GM18502 (cell line): ENCODE measurements at regions not wholly inside any gene's neighbourhood (a gene's known extent, or its start where the extent isn't known, plus 50 kb on each side); places are given as distances from the start of the nearest gene placed in this dataset.
"Not testable (repeated sequence)": the region's sequence is repeated elsewhere in the genome, so short reads cannot be mapped to it uniquely, and the experiment has no call there.

Source experiments
- ATAC-seq: cut with Tn5 transposase; IDR thresholded peaks from one replicate; pipeline ENCODE4 v1.9.1; 2021; ENCODE audit warnings: mild to moderate bottlenecking; ENCODE audit not compliant: unreplicated experiment, poor library complexity

DNA sequence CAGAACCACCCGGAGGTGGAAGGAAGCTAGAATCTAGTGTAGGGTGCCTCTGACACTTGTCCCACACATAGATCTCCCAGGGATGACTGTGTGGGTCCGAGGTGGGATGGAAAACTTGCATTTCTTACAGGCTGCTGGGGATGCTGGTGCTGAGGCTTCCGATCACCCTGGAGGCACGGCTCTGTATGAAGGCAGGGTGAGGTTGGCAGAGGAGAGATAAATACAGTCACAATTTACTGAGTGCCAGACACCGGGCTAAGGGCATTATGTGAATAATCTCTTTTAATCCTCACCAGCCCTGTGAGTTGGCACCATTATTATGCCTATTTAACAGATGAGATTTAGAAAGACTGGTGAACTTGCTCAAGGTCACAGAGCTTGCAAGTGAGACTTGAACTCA lies 250.2 kb upstream of the RREB1 start:
- no peak for ATAC-seq

DNA sequence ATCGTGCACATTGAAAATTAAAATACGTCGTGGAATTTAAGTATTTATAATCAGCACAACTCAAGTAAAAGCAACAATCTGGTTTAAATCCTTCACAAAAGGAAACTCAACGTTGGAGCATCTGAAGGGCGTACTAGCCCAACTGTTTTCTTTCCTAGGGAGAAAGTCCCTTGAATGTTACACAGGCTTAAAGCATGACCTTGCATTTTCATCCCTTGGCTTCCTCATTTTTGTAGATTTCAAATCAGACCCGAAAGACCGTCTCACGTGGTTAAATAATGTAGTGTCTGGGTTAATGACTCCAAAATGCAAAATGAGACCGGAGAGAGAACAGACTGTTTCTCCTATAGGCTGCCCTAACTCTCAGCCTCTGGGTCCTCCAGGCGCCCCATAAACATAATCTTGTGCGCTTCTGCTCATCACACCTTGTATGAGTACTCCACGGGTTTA lies 249.2 kb upstream of the RREB1 start:
- ATAC-seq, result no peak

DNA sequence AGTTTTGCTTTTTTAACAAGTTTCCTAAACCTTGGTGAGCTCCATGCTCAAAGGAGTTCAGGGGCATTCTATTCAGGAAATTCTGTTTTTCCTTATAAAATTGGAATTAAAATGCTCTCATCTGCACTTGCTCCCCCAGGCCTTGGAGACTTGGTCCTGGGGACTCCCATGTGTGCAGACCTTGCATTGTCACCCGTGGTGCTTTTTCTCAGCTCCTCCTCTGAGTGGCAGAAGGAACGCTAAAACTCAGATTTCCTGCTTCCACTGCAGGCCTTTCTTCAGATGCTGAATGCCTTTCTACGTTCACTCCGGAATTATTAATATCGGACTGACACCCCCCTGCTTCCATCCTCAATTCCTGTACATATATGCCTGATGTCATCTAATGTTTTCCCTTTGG lies 248.7 kb upstream of the RREB1 start:
- no peak for ATAC-seq

DNA sequence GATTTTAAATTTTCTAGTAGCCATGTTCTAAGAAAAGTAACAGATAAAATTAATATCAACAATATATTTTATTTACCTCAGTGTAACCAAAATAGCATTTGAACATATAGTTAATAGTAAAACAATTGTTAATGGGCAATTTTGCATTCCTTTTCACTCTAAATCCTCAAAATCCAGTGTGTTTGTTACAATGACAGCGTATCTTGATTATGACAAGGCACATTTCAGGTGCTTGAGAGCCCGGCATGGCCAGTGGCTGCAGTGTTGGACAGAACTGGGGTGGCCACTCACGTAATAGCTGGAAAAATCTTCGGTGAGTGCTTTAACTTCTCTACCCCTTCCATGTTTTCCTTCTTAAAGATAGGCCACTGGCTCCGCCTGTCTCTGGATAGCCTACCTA lies 248.0 kb upstream of the RREB1 start:
- no peak for ATAC-seq

DNA sequence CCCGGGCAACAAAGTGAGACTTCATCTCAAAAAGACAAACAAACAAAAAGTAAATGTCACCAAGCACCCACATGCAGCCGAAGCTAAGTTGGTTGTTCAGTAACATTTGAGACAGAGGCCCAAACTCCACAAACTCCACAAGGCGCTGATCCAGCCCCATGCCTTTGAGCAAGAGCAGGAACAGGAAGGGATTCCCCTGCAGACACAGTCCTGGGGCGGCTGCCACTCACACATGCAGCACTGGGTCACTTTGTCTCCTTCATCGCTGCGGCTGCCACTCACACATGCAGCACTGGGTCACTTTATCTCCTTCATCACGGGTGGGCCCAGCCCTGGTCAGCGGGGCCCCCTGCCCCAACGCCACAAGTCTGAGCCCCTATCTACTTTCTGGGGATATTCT lies 246.9 kb upstream of the RREB1 start:
- ATAC-seq, result no peak

DNA sequence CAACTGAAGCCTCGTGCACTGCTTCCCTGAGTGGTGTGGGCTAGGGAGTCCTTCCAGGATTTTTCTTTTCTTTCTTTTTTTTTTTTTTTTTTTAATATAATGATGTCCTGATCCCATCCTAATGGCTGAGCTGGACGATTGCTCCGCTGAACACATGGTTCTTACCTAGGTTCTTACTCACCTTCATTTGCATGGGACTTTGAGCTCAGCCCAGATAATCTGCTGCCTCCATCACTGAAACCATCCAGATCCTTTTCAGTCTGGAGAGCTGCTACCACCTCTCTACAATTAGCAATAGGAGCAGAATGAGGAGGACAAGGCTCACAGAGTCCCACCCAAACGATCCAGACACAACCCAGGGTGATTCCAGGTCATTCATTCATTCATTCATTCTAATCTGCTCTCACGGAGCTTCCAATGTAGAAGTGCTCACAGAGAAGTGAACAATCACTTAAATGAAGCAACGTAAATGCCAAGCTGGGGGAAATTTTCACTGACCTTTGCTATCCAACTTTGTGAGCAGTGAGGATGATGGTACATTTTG lies 246.3 kb upstream of the RREB1 start:
- ATAC-seq, result no peak

DNA sequence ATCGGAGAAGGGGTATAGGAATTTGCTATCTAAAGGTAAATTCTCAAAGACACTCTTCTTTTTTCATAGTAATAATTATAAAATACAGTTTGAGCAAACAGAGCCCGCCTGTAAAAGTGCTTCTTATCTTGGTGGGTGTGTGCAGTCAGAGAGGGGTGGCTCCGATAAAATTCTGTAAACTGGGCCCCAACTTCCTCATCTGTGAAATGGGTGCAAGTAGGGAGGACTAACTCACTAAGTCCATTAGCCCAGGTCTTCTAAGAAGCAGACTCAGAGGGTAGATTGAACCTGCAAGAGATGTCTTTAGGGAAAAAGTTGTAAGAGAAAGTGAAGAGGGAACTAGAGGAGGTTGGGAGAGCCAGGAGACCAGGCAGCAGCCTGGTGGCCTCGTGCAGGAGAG lies 245.8 kb upstream of the RREB1 start:
- ATAC-seq, result no peak

DNA sequence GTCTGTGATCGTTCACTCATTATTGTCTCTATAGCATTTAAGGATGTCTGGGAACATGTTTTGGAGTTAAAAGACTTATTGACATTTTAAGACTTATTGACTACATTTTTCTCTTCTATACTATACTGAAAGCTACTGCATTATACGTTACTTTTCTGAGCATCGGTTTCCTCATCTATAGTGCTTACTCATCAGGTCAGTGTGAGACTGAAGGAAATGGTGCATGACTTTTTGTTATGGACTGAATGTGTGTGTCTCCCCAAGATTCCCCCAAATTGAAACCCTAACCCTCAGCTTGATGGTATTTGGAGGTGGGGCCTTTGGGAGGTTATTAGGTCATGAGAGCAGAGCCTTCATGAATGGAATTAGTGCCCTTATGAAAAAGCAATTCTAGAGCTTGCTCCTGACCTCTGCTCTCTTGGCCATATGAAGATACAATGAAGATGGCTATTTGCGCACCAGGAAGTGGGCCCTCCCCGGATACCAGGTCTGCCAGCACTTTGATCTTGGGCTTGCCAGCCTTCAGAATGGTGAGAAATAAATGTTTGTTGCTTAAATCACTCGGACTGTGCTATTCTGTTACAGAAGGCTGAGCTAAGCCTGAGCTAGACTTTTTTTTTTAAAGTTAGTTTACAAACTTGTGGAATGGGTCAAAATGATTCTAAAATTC lies 243.7 kb upstream of the RREB1 start:
- no peak for ATAC-seq

DNA sequence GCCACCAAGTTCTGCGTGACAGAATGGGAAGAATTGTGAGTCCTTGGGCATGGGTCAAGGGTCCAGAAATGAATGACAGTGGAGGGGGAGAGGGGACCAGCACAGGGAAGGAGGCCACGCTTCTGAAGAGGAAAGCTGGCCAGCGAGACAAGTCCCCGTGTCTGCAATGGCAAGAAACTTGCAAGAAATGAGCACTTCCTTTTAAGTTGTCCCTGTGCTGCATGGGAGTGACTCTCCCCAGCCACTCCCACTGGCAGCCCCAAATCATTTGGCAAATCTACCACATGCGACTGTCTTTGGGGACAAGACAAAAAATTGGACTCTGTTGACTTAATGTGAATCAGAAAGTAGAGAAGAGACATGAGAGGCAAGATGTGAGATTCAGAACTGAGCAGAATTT lies 242.2 kb upstream of the RREB1 start:
- no peak for ATAC-seq

DNA sequence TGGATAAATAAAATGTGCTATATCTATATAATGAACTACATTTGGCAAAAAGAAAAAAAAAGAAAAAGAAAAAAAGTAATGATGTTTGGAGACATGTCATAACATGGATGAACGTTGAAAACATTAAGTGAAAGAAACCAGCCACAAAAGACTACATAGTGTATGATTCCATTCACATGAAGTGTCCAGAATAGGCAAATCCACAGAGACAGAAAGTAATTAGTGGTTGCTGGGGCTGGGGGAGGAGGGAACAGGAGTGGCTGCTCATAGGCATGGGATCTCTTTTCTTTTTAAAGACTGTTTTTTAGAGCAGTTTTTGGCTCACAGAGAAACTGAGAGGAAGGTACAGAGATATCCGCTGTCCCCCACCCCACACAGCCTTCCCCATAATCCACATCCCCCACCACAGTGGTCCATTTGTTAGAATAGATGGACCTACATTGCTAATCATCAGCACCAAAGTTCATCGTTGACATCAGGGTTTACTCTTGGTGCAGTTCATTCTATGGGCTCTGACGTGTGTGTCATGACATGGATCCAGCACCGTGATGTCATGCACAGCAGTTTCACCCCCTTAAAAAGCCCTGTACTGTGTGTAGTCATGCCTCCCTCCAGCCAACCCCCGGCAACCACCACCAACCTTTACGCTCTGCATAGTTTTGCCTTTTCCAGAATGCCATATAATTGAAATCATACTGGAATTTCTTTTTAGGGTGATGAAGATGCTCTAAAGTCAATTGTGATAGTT lies 240.9 kb upstream of the RREB1 start:
- no peak for ATAC-seq

DNA sequence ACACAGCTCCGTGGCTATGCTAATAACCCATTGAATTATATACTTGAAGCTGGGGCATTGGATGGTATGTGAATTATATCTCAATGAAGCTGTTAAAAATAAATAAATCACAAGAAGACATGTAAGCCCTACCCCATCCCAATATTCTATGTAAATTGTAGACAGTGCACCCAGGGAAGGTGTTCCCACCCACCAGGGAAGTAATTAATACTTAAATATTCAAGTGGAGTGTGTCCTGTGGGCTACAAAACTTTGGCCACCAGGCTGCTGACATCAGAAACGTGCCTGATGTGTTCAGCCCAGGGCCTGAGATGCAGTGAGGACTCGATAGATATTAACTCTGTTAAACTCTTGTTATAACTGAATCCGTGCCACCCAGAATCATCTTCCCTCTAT lies 240.4 kb upstream of the RREB1 start:
- ATAC-seq, result no peak

DNA sequence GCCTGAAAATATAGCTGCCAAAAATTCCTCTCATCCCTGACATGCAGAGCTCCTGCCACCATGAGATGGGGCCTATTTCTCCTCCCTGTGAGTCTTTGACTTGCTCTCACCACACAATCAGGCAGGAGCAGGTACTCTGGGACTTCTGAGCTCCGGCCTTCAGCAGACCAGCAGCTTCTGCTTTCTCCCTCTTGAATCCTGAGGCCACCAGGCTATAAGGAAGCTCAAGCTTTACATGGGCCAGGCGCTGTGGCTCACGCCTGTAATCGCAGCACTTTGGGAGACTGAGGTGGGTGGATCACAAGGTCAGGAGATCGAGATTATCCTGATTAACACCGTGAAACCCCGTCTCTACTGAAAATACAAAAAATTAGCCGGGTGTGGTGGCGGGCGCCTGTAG lies 238.7 kb upstream of the RREB1 start:
- no peak for ATAC-seq

DNA sequence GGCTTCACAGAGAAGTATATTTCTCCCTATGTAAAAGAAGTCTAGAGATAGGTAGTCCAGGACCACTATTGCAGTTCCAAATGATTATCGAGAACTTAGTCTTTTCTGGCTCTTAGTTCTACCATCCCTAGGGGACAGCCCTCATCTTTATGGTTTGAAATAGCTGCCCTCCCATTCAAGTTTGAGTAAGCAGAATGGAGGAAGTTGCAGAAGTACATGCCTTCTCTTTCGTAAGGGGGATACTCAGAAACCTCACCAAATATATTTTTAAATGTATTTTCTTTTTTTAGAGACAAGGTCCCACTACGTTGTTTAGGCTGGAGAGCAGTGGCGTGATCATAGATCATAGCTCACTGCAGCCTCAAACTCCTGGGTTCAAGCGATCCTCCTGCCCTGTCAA lies 236.8 kb upstream of the RREB1 start:
- ATAC-seq, result no peak

DNA sequence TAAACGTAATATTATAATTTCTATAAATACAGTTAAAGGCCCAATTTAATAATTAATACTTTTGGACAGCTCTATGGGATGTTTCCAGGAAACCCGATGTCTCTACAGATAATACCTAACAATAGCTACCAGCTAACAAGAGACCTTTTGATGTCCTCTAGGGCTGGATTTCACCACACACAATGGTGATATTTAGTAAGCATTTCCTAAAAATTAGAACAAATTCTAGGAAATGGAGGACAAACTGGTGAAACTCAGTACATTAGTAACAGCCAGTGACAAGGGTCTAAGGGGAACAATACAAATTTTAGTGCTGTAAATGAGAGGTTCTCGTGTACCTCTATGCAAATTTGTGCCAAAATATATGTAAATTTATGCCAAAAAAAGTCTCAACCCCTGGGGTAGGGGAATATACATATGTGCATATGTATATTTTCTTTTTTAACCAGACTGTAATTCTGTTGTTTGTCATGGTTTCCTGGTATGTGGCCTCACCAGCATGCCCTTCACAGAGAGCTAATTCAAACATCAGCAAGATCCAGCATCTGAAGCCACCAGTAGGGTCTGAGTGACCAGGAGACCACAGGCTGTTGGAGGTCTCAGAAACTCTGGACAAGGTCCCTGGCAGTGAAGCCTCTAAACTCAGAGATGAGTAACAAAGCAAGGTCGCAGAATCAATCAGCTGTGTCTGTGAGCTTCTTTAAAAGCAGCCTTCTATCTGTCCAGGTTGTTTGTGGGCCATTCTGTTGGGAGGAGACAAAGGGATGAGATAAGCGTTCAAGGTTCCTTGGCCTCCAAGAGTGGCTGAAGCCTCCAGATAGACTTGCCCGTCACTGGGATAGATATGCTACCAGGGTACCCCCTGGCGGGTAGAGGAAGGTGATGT lies 235.1 kb upstream of the RREB1 start:
- no peak for ATAC-seq

DNA sequence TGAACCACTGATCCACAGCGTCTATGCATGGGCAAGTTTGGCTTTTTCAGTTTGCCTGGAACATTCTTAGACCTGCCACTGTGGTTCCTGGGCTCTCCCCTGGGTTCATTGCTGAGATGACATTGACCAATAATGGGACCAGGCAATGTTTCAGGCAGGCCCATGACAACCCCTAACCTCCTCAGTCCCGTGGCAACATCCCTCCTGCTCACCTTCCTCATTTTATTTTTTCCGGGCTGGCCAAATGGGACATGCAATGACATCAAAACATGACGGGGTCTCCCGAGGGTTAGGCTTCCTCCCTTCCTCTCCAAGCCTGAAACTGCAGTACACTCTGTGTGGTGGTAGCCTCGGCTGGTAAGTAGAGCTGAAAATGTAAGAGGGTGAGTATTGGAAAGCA lies 234.0 kb upstream of the RREB1 start:
- ATAC-seq, result no peak

DNA sequence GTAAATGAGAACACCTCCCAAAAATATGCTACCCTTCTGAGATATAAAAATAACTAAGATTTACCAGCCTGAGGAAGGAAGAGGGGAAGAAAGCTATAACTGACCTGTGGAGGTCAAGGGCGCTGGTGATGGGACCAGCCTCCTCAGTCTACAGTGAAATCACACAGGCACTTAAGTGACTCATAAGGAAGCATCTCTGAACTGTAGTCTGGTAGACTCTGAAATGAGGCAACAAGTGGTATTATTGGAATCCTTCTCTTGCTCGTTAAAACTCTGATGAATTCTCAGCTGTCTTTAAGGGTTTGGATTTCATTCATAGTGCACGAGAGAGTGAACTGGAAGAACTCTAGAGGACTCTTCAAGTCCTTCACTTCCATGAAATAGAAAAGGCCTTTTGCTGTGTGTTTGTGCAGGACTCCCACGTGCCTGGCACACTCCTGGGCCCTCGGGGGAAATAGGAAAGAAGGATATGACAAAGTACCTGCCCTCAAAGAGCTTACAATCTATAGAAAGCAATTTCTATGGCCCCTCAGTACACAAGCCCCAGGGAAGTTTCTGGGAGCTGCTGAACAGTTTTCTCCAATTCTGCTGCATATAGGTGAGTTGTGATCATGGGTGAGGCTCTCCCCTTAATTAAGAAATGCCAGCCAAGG lies 231.8 kb upstream of the RREB1 start:
- ATAC-seq, result no peak

DNA sequence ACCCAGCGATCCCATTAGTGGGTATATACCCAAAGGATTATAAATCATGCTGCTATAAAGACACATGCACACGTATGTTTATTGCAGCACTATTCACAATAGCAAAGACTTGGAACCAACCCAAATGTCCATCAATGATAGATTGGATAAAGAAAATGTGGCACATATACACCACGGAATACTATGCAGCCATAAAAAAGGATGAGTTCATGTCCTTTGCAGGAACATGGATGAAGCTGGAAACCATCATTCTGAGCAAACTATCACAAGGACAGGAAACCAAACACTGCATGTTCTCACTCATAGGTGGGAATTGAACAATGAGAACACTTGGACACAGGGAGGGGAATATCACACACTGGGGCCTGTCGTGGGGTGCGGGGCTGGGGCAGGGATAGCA lies 230.0 kb upstream of the RREB1 start:
- not testable (repeated sequence) for ATAC-seq

DNA sequence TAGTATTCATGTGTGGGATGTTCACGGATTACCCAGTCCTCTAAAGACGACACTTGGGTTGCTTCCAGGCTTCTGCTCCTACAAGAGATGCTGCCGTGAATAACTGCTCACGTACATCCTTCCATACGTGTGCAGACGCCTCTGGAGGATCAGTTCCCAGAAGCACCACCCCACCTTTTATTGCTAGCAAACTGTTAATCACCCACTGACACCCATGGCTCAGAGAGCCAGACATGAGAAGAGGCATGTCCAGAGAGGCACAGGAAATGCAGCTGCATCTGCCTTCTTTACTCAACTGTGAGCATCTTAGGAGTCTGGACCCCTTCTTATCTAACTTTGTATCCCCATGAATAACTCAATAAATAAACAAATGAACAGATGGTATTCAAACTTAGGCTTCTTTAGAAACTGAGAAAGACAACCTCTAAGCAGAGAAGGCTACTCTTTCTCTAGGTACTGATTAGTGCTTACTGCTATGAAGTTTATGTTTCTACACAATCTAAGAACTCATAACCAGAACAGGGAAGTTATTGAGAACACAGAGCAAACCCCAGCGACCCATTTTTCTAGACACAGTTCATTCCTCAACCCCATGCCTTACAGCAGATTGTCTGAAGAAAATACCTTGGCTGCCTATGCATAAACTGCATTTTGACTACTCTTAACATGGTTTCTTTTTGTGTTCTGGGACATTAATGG lies 228.7 kb upstream of the RREB1 start:
- peak; percentile 52 for ATAC-seq

DNA sequence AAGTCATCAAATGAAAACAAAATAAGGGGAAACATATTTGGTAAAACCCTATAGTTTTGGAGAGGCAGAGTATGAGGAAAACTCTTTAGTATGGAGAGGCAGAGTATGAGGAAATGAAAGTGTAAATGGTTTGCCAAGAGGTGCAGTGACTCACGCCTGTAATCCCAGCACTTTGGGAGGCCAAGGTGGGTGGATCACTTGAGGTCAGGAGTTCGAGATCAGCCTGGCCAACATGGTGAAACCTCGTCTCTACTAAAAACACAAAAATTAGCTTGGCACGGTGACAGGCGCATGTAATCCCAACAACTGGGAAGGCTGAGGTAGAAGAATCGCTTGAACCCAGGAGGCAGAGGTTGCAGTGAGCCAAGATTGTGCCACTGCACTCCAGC lies 228.2 kb upstream of the RREB1 start:
- ATAC-seq, result peak; percentile 24
